OCI-LY1 (cell line): ENCODE measurements at regions not wholly inside any gene's neighbourhood (a gene's known extent, or its start where the extent isn't known, plus 50 kb on each side); places are given as distances from the start of the nearest gene placed in this dataset.
"Not testable (repeated sequence)": the region's sequence is repeated elsewhere in the genome, so short reads cannot be mapped to it uniquely, and the experiment has no call there.

Experiments
- H2AFZ ChIP-seq: fragments of 200-600 bp; sonication (generic), shearing (Covaris generic); 2 replicates; pipeline ENCODE4 v1.6.0; 2014; ENCODE audit warnings: antibody characterized with exemption, mild to moderate bottlenecking, low read length
- H3F3A ChIP-seq: fragments of 200-600 bp; sonication (generic), shearing (Covaris generic); 2 replicates; pipeline ENCODE4 v1.6.0; 2014; ENCODE audit warnings: mild to moderate bottlenecking, antibody characterized with exemption, low read length, moderate library complexity; ENCODE audit not compliant: insufficient read depth
- H3K27ac ChIP-seq: fragments of 200-600 bp; sonication (generic); 2 replicates; pipeline ENCODE4 v1.5.1; 2014; ENCODE audit warnings: low read length, mixed run types, mild to moderate bottlenecking, low read depth; ENCODE audit not compliant: poor library complexity, severe bottlenecking
- H3K27me3 ChIP-seq: fragments of 200-600 bp; sonication (generic); 2 replicates; pipeline ENCODE4 v1.6.0; 2014; ENCODE audit warnings: antibody characterized with exemption, mild to moderate bottlenecking, low read length, moderate library complexity; ENCODE audit not compliant: insufficient read depth
- H3K36me3 ChIP-seq: fragments of 200-600 bp; sonication (generic); 2 replicates; pipeline ENCODE4 v1.6.1; 2014; ENCODE audit warnings: mild to moderate bottlenecking, antibody characterized with exemption, low read length, moderate library complexity, mixed read lengths; ENCODE audit not compliant: insufficient read depth
- H3K4me1 ChIP-seq: fragments of 200-600 bp; sonication (generic); 2 replicates; pipeline ENCODE4 v1.5.1; 2014; ENCODE audit warnings: mild to moderate bottlenecking, low read length, moderate library complexity; ENCODE audit not compliant: insufficient read depth, severe bottlenecking
- H3K4me2 ChIP-seq: fragments of 200-600 bp; sonication (generic), shearing (Covaris generic); 2 replicates; pipeline ENCODE4 v1.6.1; 2014; ENCODE audit warnings: low read length
- H3K4me3 ChIP-seq: fragments of 200-600 bp; sonication (generic); 2 replicates; pipeline ENCODE4 v1.5.1; 2014; ENCODE audit warnings: low read length, low read depth, mild to moderate bottlenecking, mixed read lengths; ENCODE audit not compliant: poor library complexity, severe bottlenecking
- H3K79me2 ChIP-seq: fragments of 200-600 bp; shearing (Covaris generic); 2 replicates; pipeline ENCODE4 v1.6.1; 2016; ENCODE audit warnings: mixed run types, low read length, mixed read lengths; ENCODE audit not compliant: insufficient read depth
- H3K9ac ChIP-seq: fragments of 200-600 bp; sonication (generic), shearing (Covaris generic); 2 replicates; pipeline ENCODE4 v1.6.1; 2014; ENCODE audit warnings: mild to moderate bottlenecking, low read length, mixed read lengths
- H3K9me2 ChIP-seq: fragments of 200-600 bp; sonication (generic), shearing (Covaris generic); 2 replicates; pipeline ENCODE4 v1.6.1; 2014; ENCODE audit warnings: low read depth, mild to moderate bottlenecking, low read length, mixed read lengths
- H3K9me3 ChIP-seq: fragments of 200-600 bp; shearing (Covaris generic); 2 replicates; pipeline ENCODE4 v1.6.1; 2014; ENCODE audit warnings: low read length, mixed read lengths
- H4K20me1 ChIP-seq: fragments of 200-600 bp; sonication (generic), shearing (Covaris generic); 2 replicates; pipeline ENCODE4 v1.6.0; 2016; ENCODE audit warnings: mild to moderate bottlenecking, low read length; ENCODE audit not compliant: insufficient read depth
- EZH2 ChIP-seq: fragments of 200-600 bp; sonication (generic), shearing (Covaris generic); IDR thresholded peaks from 2 replicates; pipeline ENCODE4 v1.8.0; 2017; ENCODE audit warnings: borderline replicate concordance, mixed run types, mild to moderate bottlenecking, antibody characterized with exemption, low read length, moderate library complexity, mixed read lengths
- TF ChIP-seq, protein P1 (sequence below): fragments of 200-600 bp; sonication (generic), shearing (Covaris generic); IDR thresholded peaks from 2 replicates; pipeline ENCODE4 v1.5.1; 2017; ENCODE audit warnings: mild to moderate bottlenecking, antibody characterized with exemption, low read length, moderate library complexity, mixed read lengths

DNA sequence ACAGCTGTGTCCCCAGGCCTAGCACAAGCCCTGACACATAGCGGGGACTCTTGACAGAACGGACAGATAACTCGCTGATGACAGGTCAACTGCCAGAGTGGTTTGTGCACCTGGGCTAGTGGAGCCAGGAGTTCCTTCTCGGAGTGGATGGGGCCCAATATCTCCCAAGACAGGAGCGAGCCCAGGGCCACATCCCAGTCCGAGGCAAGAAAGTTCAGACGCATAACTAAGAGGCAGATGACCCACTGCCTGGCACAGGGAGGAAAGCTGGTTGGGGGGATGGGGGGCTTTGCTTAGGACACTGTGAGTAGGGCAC is 69.6 kb upstream of the ZNF479 start:
- Histone ChIP-seq H3K27me3 (no peaks in the 10 kb centered on the region), H3K4me3 (no peak overlapping the region), H3K9me2 (no peaks in the 10 kb centered on the region), H2AFZ (no peak overlapping the region), H3K9me3 (no peaks in the 10 kb centered on the region), H3K79me2 (no peaks in the 10 kb centered on the region), H3K36me3 (no peaks in the 10 kb centered on the region), H3K9ac (no peak overlapping the region), H3F3A (no peaks in the 10 kb centered on the region), H3K27ac (no peak overlapping the region), H3K4me2 (no peak overlapping the region), H3K4me1 (no peaks in the 10 kb centered on the region), H4K20me1 (no peaks in the 10 kb centered on the region)
- no peak for TF ChIP-seq EZH2
- TF ChIP-seq, protein P1, sequence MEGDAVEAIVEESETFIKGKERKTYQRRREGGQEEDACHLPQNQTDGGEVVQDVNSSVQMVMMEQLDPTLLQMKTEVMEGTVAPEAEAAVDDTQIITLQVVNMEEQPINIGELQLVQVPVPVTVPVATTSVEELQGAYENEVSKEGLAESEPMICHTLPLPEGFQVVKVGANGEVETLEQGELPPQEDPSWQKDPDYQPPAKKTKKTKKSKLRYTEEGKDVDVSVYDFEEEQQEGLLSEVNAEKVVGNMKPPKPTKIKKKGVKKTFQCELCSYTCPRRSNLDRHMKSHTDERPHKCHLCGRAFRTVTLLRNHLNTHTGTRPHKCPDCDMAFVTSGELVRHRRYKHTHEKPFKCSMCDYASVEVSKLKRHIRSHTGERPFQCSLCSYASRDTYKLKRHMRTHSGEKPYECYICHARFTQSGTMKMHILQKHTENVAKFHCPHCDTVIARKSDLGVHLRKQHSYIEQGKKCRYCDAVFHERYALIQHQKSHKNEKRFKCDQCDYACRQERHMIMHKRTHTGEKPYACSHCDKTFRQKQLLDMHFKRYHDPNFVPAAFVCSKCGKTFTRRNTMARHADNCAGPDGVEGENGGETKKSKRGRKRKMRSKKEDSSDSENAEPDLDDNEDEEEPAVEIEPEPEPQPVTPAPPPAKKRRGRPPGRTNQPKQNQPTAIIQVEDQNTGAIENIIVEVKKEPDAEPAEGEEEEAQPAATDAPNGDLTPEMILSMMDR: no peak

DNA sequence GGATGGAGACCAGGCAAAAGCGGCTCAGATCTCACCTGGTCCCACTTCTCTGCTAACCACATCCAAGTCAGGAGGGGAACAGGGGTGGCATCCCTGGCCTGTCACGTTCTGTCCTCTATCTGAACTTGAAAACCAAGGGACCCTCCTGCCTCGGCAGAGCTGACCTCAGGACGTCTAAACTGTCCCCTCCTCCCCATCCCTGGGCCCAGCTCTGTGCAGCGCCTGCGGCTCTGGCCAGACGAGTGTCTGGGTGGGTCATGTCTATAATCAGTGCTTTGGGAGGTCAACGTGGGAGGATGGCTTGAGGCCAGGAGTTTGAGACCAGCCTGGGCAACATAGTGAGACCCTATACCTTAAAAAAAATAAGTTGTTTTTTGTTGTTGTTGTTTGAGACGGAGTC is 70.0 kb upstream of the ZNF479 start:
- no peak overlapping the region for H2AFZ ChIP-seq
- H4K20me1 ChIP-seq: no peaks in the 10 kb centered on the region
- no peaks in the 10 kb centered on the region for H3K27me3 ChIP-seq
- TF ChIP-seq, protein P1: no peak
- no peak for TF ChIP-seq EZH2
- H3K9ac ChIP-seq: no peak overlapping the region
- H3K4me3 ChIP-seq: no peak overlapping the region
- H3K79me2 ChIP-seq: no peaks in the 10 kb centered on the region
- no peak overlapping the region for H3K27ac ChIP-seq
- no peaks in the 10 kb centered on the region for H3K9me2 ChIP-seq
- no peaks in the 10 kb centered on the region for H3F3A ChIP-seq
- H3K4me1 ChIP-seq: no peaks in the 10 kb centered on the region
- H3K4me2 ChIP-seq: no peak overlapping the region
- no peaks in the 10 kb centered on the region for H3K36me3 ChIP-seq
- no peaks in the 10 kb centered on the region for H3K9me3 ChIP-seq

DNA sequence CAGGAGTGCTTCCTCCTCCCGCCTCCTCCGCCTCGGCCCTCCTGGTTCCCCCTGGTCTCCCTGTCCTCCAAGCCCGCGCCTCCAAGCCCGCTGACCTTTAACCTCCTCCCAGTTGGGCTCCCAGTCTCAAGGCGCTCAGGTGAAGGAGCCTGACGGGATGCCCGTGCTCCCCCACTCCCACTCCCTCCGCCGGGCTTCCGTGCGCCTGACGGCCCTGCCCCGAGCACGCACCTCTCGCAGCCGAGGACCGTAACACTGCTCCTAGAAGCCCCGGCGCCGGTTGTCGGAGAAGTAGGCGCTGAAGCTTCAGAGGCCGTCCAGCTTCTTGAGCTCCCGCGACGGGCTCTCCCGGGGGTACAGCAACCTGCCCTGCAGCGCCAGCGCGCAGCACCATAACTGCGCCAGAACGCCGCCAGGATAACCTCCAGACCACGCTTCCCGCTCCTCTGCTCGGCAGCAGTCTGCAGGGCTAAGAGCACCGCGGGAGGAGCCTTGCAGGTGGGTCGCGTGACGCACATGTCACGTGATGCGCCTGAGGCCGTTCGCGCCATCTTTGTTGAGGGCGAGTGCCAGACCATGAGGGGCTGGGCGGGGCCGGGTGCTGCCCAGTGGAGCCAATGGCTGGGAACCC is 71.0 kb upstream of the ZNF479 start:
- H3K9me3 ChIP-seq: no peaks in the 10 kb centered on the region

DNA sequence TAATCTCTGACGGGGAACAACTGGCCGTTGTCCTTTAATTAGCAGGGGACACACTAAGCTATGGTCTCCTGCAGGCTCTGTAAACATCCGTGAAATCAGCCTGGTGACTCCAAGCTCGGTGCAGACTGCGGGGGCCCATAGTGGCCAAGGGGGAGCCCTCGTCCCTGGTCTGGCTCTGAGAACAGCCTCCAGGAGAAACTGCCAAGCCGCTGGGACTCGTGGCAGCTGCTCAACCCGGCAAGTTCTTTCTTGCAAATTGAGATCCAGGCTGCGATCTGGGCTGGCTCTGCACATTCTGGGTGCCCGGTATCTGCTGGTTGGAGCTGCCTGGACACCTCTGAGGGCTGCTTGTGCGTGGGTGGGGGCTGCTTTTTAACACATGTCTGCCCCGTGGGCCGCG is 71.6 kb upstream of the ZNF479 start:
- not testable (repeated sequence) for H2AFZ ChIP-seq, H3K9me2 ChIP-seq, H3K79me2 ChIP-seq, H3K4me3 ChIP-seq, H3K36me3 ChIP-seq, H3K4me2 ChIP-seq, H3K27ac ChIP-seq, H3K9me3 ChIP-seq, H3K27me3 ChIP-seq, H3K9ac ChIP-seq, H4K20me1 ChIP-seq, H3K4me1 ChIP-seq, H3F3A ChIP-seq

More for the DNA sequence above, 71.0 kb upstream of the ZNF479 start:
- Histone ChIP-seq H3F3A (no peaks in the 10 kb centered on the region), H3K79me2 (no peaks in the 10 kb centered on the region), H3K4me2 (no peak overlapping the region), H3K27ac (no peak overlapping the region), H2AFZ (no peak overlapping the region), H3K27me3 (no peaks in the 10 kb centered on the region), H3K9ac (no peak overlapping the region), H3K4me1 (no peaks in the 10 kb centered on the region), H4K20me1 (no peaks in the 10 kb centered on the region), H3K9me2 (no peaks in the 10 kb centered on the region), H3K36me3 (no peaks in the 10 kb centered on the region), H3K4me3 (no peak overlapping the region)
- no peak for TF ChIP-seq EZH2
- TF ChIP-seq, protein P1: no peak
